Cardiac muscle cell (in vitro differentiated cells and primary cell): ENCODE measurements at regions not wholly inside any gene's neighbourhood (a gene's known extent, or its start where the extent isn't known, plus 50 kb on each side); places are given as distances from the start of the nearest gene placed in this dataset.

Experiments
- DNase-seq, 2 donors: peaks; one replicate each; pipeline versions ENCODE4 v3.0.0 to v3.0.0-alpha.2; 2010 to 2017; ENCODE audit warnings: low read depth in 1 of 2, low spot score in 1 of 2
- H3K27ac ChIP-seq: fragments of 200-600 bp; sonication (generic); 2 replicates; pipeline ENCODE4 v1.5.1; 2016
- H3K27me3 ChIP-seq: fragments of 200-600 bp; sonication (generic); 2 replicates; pipeline ENCODE4 v1.6.0; 2016; ENCODE audit warnings: control low read depth
- H3K36me3 ChIP-seq: fragments of 200-600 bp; sonication (generic); 2 replicates; pipeline ENCODE4 v1.5.1; 2016; ENCODE audit warnings: control low read depth
- H3K4me1 ChIP-seq: fragments of 200-600 bp; sonication (generic); 2 replicates; pipeline ENCODE4 v1.8.1; 2017; ENCODE audit warnings: low read depth, mild to moderate bottlenecking, mixed run types
- H3K4me3 ChIP-seq: fragments of 200-600 bp; sonication (generic); 2 replicates; pipeline ENCODE4 v1.5.1; 2016; ENCODE audit warnings: mild to moderate bottlenecking
- H3K9me3 ChIP-seq: fragments of 200-600 bp; sonication (generic); 2 replicates; pipeline ENCODE4 v1.5.1; 2017; ENCODE audit warnings: low read depth, mild to moderate bottlenecking, control low read depth
- TF ChIP-seq, protein P1 (sequence below): IDR thresholded peaks from 2 replicates; pipeline ENCODE4 v1.5.1; 2012; ENCODE audit warnings: low read depth, mild to moderate bottlenecking, low read length

DNA sequence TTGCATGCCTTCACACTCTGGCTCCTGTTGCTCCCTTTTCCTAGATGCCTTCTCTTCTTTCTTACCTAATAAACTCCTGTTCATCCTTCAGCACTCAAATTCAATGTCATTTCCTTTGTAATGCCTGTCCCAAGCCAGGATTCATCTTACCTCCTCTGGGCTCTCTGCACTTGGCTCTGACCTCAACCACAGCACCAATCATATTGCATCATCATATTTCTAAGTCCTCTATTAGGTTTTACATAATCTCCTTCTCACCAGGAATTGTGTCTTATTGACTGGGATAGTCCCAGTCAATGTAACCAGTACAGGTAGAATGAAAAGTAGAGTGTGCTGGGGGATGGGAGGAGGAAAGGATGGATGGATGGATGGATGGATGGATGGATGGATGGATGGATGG, 187.1 kb downstream of the NRP2 start:
- TF ChIP-seq, protein P1, sequence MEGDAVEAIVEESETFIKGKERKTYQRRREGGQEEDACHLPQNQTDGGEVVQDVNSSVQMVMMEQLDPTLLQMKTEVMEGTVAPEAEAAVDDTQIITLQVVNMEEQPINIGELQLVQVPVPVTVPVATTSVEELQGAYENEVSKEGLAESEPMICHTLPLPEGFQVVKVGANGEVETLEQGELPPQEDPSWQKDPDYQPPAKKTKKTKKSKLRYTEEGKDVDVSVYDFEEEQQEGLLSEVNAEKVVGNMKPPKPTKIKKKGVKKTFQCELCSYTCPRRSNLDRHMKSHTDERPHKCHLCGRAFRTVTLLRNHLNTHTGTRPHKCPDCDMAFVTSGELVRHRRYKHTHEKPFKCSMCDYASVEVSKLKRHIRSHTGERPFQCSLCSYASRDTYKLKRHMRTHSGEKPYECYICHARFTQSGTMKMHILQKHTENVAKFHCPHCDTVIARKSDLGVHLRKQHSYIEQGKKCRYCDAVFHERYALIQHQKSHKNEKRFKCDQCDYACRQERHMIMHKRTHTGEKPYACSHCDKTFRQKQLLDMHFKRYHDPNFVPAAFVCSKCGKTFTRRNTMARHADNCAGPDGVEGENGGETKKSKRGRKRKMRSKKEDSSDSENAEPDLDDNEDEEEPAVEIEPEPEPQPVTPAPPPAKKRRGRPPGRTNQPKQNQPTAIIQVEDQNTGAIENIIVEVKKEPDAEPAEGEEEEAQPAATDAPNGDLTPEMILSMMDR: no peak
- Histone ChIP-seq H3K27me3 (no peaks in the 10 kb centered on the region), H3K4me1 (no peaks in the 10 kb centered on the region), H3K36me3 (no peaks in the 10 kb centered on the region), H3K27ac (no peak overlapping the region), H3K9me3 (no peaks in the 10 kb centered on the region), H3K4me3 (no peak overlapping the region)
- DNase-seq: no peak

DNA sequence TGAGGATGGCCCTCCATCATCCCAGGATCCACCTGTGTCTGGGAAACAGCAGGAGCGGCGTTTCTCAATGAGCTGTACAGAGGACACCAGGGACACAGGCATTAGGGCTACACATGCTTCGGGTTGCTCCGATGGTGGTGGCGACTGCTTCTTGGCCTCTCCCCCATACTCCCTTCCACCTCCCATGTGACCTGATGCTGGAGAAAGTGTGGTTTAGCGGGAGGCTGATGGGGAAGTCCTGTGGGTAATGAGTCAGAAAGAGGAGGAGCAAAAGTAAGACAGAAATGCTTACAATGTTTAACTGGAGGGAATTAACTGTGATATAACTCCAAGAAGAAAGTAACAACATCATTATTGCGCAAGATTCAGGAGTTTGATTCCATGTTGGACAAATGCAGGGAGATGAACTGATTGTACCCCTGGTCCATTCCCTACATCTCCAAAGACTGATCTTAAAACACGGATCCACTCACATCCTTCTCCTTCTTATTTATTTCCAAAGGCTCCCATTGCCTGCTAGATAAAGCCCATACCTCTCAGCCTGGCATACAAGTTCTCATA, 186.6 kb downstream of the NRP2 start:
- no peak overlapping the region for H3K27ac ChIP-seq

DNA sequence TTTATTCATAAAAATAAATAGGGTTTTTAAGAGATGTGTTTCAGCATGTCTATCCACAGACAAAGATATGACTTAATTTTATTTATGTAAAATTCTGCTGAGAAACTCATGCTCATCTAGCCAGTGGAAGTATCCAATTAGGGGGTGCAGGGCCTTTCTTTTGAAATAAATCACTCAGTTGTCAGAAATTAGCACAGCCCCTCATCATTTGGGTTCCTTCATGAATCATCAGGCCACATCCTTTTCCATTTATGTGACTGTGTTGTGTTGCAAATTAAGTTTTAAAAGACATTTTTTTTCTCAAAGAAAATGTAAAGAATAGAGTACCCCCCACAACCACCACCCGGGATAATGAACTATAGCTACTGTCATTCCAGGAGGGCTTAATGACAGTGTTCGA, 185.8 kb downstream of the NRP2 start:
- no peak overlapping the region for H3K4me3 ChIP-seq
- H3K36me3 ChIP-seq: no peaks in the 10 kb centered on the region
- H3K27me3 ChIP-seq: no peaks in the 10 kb centered on the region
- DNase-seq: no peak
- H3K27ac ChIP-seq: no peak overlapping the region
- no peaks in the 10 kb centered on the region for H3K9me3 ChIP-seq
- no peaks in the 10 kb centered on the region for H3K4me1 ChIP-seq
- TF ChIP-seq, protein P1: no peak

More for the DNA sequence above, 186.6 kb downstream of the NRP2 start:
- DNase-seq: peak in 1 of 2 donors; percentile 83
- TF ChIP-seq, protein P1: no peak
- H3K27me3 ChIP-seq: no peaks in the 10 kb centered on the region
- H3K4me1 ChIP-seq: no peaks in the 10 kb centered on the region
- no peaks in the 10 kb centered on the region for H3K36me3 ChIP-seq
- no peak overlapping the region for H3K4me3 ChIP-seq
- H3K9me3 ChIP-seq: no peaks in the 10 kb centered on the region

DNA sequence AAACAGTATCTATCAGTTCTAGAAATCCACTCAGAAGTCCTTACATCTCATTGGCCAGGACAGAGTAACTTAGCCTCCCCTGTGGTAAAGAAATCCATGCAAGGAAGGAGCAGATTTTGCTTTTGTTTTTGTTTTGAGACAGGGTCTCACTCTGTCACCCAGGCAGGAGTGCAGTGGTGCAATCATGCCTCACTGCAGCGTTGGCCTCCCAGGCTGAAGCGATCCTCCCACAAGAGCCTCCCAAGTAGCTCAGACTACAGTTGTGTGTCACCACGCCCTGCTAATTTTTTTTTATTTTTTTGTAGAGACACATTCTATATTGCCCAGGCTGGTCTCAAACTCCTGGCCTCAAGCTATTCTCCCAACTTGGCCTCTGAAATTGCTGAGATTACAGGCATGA, 185.1 kb downstream of the NRP2 start:
- Histone ChIP-seq H3K4me3 (no peak overlapping the region), H3K27ac (no peak overlapping the region), H3K27me3 (no peaks in the 10 kb centered on the region), H3K36me3 (no peaks in the 10 kb centered on the region), H3K9me3 (no peaks in the 10 kb centered on the region), H3K4me1 (no peaks in the 10 kb centered on the region)
- TF ChIP-seq, protein P1: no peak
- DNase-seq: no peak

DNA sequence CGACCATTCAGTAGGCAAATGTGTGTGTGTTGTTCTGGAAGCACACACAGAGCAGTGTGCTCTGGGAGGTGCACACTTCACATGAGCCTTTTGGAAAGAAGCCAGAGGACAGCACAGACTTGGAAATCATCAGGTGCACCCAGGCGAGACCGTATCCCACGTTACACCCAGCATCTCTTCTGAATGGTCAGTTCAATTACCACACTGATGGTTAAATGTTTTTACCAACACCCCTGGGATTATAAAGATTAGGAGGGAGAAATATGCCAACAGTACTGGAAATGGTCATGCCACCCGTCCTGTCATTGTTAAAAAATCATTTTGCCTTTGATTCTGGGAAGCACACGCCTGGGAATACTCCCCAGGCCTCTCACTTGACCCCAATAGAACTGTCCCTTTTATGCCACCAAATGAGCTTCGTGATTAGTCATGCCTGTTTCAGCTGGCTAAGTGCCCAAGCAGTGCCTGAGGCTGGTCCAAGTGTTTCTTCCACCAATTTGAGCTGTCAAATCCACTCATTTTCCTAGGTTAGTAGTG, 183.7 kb downstream of the NRP2 start:
- no peak for DNase-seq
- Histone ChIP-seq H3K36me3 (no peaks in the 10 kb centered on the region), H3K4me3 (no peak overlapping the region), H3K9me3 (no peaks in the 10 kb centered on the region), H3K27ac (no peak overlapping the region), H3K4me1 (no peaks in the 10 kb centered on the region), H3K27me3 (no peaks in the 10 kb centered on the region)
- TF ChIP-seq, protein P1: no peak

DNA sequence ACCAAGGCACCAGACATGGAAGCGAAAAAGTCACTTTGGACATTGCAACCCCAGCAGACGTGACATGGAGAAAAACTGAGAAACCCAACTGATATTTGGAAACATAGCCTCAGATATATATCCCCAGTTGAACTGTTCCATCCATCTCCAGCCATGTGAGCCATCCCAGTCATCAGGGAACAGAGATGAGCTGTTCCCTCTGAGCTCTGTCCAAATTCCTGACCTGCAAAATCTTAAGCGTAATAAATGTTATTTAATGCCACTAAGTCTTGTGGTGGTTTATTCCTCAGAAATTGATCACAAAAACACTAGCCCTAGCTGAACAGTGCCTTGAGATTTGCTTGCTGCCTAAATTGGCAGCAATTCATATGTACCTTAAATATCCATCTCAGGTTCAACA, 182.8 kb downstream of the NRP2 start:
- TF ChIP-seq, protein P1: no peak

More for the DNA sequence above, 182.8 kb downstream of the NRP2 start:
- Histone ChIP-seq H3K36me3 (no peaks in the 10 kb centered on the region), H3K27me3 (no peaks in the 10 kb centered on the region), H3K9me3 (no peaks in the 10 kb centered on the region), H3K4me3 (no peak overlapping the region), H3K4me1 (no peaks in the 10 kb centered on the region), H3K27ac (no peak overlapping the region)
- DNase-seq: no peak
